Left lung (tissue), 4 donors: ENCODE measurements at regions not wholly inside any gene's neighbourhood (a gene's known extent, or its start where the extent isn't known, plus 50 kb on each side); places are given as distances from the start of the nearest gene placed in this dataset.
"Not testable (repeated sequence)": the region's sequence is repeated elsewhere in the genome, so short reads cannot be mapped to it uniquely, and the experiment has no call there.

ENCODE experiments used
- ATAC-seq: fragments of 200-7000 bp; cut with Tn5 transposase; one replicate; pipeline ENCODE4 v1.9.1; 2020; ENCODE audit warnings: moderate library complexity
- DNase-seq, 4 donors: peaks; one replicate each; pipeline ENCODE4 v3.0.0-alpha.2; 2013 to 2020
- H3K27ac ChIP-seq, 2 donors: fragments of 200-600 bp; sonication (generic) in 1 of 2; one replicate each; pipeline versions ENCODE4 v1.5.0 to v1.8.0; 2020 to 2021
- H3K27me3 ChIP-seq, 2 donors: fragments of 200-600 bp; sonication (generic) in 1 of 2; one replicate each; pipeline versions ENCODE4 v1.5.0 to v1.8.0; 2020 to 2021
- H3K36me3 ChIP-seq, 2 donors: fragments of 200-600 bp; sonication (generic) in 1 of 2; one replicate each; pipeline versions ENCODE4 v1.5.0 to v1.8.0; 2020 to 2021
- H3K4me1 ChIP-seq, 2 donors: fragments of 200-600 bp; one replicate each; pipeline ENCODE4 v1.8.0; 2021
- H3K4me3 ChIP-seq, 2 donors: fragments of 200-600 bp; sonication (generic) in 1 of 2; one replicate each; pipeline versions ENCODE4 v1.5.0 to v1.8.0; 2020 to 2021; ENCODE audit warnings: mild to moderate bottlenecking in 1 of 2
- H3K9me3 ChIP-seq, 2 donors: fragments of 200-600 bp; sonication (generic) in 1 of 2; one replicate each; pipeline versions ENCODE4 v1.5.0 to v1.8.0; 2020 to 2021
- CTCF ChIP-seq, 2 donors: fragments of 200-600 bp; sonication (generic) in 1 of 2; IDR thresholded peaks; one replicate each; pipeline versions ENCODE4 v1.5.0 to v1.8.0; 2021; ENCODE audit warnings: antibody characterized with exemption in 2 of 2
- intact Hi-C, 2 donors: fragments of 100-400 bp; cut with DNase I; formaldehyde crosslinking; loops; one replicate each; pipeline versions ENCODE4 v1.11.2 to v1.14.2; 2022
- donor health status: DM: no; HTN: yes; CAD: no.
- donor health status: DM: no; HTN: no; CAD: no.

DNA sequence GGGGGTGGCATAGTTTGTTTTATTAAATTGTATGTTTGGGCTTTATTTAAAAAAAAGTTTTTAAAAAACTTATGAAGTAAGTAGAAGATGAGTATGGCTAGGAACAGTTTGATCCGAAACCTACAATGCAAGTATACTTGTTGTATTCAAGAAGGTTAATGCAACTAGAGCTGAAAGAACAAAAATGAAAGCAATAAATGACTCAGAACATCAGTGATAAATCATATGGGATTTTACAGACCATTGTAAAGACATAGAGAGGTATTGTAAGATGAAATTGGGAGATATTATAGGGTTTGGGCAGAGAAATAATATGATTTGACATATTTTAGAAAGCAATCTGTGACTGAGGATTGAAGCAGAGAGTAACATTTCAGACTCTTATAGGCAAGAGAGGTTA lies 1135.3 kb downstream of the SLITRK5 start:
- intact Hi-C loops, result no loop called here
- Histone ChIP-seq H3K27me3 (no peaks in the 10 kb centered on the region), H3K27ac (no peak overlapping the region), H3K36me3 (no peaks in the 10 kb centered on the region), H3K4me1 (no peaks in the 10 kb centered on the region), H3K9me3 (peaks cover 0 to 21% of the 10 kb centered on the region in 2 donors), H3K4me3 (no peak overlapping the region)
- no peak for TF ChIP-seq CTCF (IDR thresholded peaks at IDR 0.05)
- DNase-seq (no peak), ATAC-seq (no peak)

DNA sequence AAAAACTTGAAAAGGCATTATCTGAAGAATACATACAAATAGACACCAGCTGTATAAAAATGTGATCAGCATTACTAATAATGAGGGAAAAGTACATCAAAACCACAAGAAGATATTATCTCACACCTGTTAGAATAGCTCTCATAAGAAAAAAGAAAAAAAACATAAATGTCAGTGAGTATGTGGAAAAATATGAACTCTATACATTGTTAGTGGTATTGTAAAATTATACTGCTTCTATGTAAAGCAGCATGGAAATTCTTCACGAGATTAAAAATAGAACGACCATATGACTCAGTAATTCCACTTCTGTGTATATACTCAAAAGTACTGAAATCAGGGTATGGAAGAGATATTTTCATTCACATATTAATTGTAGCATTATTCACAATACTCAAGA lies 1146.4 kb downstream of the SLITRK5 start:
- no peaks in the 10 kb centered on the region for H3K27me3 ChIP-seq
- ATAC-seq (no peak), DNase-seq (no peak)
- intact Hi-C loops, result no loop called here
- no peaks in the 10 kb centered on the region for H3K36me3 ChIP-seq
- no peaks in the 10 kb centered on the region for H3K4me1 ChIP-seq
- no peak overlapping the region for H3K4me3 ChIP-seq
- H3K9me3 ChIP-seq, result peaks cover 0 to 12% of the 10 kb centered on the region in 2 donors
- TF ChIP-seq CTCF (IDR thresholded peaks at IDR 0.05), result no peak
- no peak overlapping the region for H3K27ac ChIP-seq

- no peak overlapping the region for H3K27ac ChIP-seq
- H3K4me1 ChIP-seq, result no peaks in the 10 kb centered on the region
- H3K36me3 ChIP-seq, result no peaks in the 10 kb centered on the region
- no peaks in the 10 kb centered on the region for H3K9me3 ChIP-seq
- DNase-seq (no peak), ATAC-seq (no peak)
- no peak overlapping the region for H3K4me3 ChIP-seq
- intact Hi-C loops, result no loop called here
- TF ChIP-seq CTCF (IDR thresholded peaks at IDR 0.05), result no peak
- no peaks in the 10 kb centered on the region for H3K27me3 ChIP-seq
Observed at GRCh38 chr13:88823114-88823513, 1151.9 kb downstream of the SLITRK5 start.

DNA sequence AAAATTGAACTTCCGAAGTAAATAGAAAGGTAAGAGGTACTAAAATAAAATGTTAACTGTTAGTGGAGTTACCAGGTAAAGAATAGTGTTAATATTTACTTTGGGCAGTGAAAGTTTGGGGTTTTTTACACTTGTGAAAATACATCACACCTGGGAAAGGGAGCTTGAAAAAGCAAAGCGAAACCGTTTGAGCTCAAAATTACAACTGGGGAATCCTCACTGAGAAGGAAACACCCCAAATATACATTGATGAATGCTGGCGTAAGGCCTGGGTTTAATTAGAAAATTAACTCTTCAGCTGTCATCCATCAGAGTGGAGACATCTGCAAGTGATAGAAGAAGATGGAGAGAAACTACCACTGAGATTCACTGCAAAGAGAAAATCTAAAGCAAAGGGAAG lies 1153.0 kb downstream of the SLITRK5 start:
- H3K4me1 ChIP-seq, result no peaks in the 10 kb centered on the region
- no peak overlapping the region for H3K27ac ChIP-seq
- intact Hi-C loops, result no loop called here
- no peaks in the 10 kb centered on the region for H3K27me3 ChIP-seq
- DNase-seq (no peak), ATAC-seq (no peak)
- no peaks in the 10 kb centered on the region for H3K36me3 ChIP-seq
- TF ChIP-seq CTCF (IDR thresholded peaks at IDR 0.05), result no peak
- no peak overlapping the region for H3K4me3 ChIP-seq
- no peaks in the 10 kb centered on the region for H3K9me3 ChIP-seq

DNA sequence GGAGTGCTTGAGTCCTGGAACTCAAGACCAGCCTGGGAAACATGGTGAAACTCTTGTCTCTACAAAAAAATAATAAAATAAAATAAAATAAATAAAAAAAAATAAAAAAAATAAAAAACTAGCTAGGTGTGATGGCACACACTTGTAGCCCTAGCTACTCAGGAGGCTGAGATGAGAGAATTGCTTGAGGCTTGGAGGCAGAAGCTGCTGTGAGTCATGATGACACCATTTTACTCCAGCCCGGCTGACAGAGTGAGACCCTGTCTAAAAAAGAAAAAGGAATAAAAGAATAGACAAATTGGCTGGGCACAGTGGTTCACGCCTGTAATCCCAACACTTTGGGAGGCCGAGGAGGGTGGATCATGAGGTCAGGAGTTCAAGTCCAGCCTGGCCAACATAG lies 1168.9 kb downstream of the SLITRK5 start:
- intact Hi-C loops, result no loop called here
- DNase-seq (no peak), ATAC-seq (no peak)
- H3K36me3 ChIP-seq, result no peaks in the 10 kb centered on the region
- H3K4me3 ChIP-seq, result no peak overlapping the region
- no peaks in the 10 kb centered on the region for H3K4me1 ChIP-seq
- H3K27ac ChIP-seq, result no peak overlapping the region
- H3K9me3 ChIP-seq, result no peaks in the 10 kb centered on the region
- no peaks in the 10 kb centered on the region for H3K27me3 ChIP-seq
- TF ChIP-seq CTCF (IDR thresholded peaks at IDR 0.05), result no peak

- H3K27me3 ChIP-seq, H3K36me3 ChIP-seq, intact Hi-C loops, ATAC-seq, H3K4me3 ChIP-seq, H3K27ac ChIP-seq, H3K4me1 ChIP-seq: not testable (repeated sequence)
- peak in 2 of 4 donors; percentile 22 to 39 for DNase-seq
- H3K9me3 ChIP-seq, result peaks cover 0 to 15% of the 10 kb centered on the region in 2 donors
Observed at GRCh38 chr13:88852293-88852692, 1181.1 kb downstream of the SLITRK5 start.
